WTC11 (cell line): ENCODE measurements at regions not wholly inside any gene's neighbourhood (a gene's known extent, or its start where the extent isn't known, plus 50 kb on each side); places are given as distances from the start of the nearest gene placed in this dataset.

ENCODE experiments used
- ATAC-seq: fragments of 200-7000 bp; cut with Tn5 transposase; 2 replicates; pipeline ENCODE4 v1.10.0; 2021; ENCODE audit warnings: mild to moderate bottlenecking, moderate library complexity
- CTCF ChIA-PET: fragments of 300-600 bp; sonication (Branson Sonifier 250); formaldehyde crosslinking; loops from one replicate; lab custom pipeline; 2021; ENCODE audit warnings: antibody characterized with exemption; lab: Charles Lee
- POLR2A ChIA-PET: fragments of 350-600 bp; sonication (Branson Sonifier 250); formaldehyde crosslinking; loops from one replicate; lab custom pipeline; 2021; ENCODE audit warnings: antibody characterized with exemption; lab: Charles Lee
- DNase-seq: peaks from one replicate; pipeline ENCODE4 v3.0.0; 2021; ENCODE audit warnings: low spot score
- H3K27ac Mint-ChIP-seq: 2 replicates; pipeline ENCODE4 v1.8.0; 2021; ENCODE audit warnings: mixed read lengths
- H3K27me3 Mint-ChIP-seq: 2 replicates; pipeline ENCODE4 v1.8.0; 2021; ENCODE audit warnings: low read depth, mild to moderate bottlenecking, moderate library complexity, mixed read lengths
- H3K36me3 Mint-ChIP-seq: 2 replicates; pipeline ENCODE4 v1.8.0; 2021; ENCODE audit warnings: mixed read lengths
- H3K4me1 Mint-ChIP-seq: 2 replicates; pipeline ENCODE4 v1.8.0; 2022; ENCODE audit warnings: mixed read lengths
- H3K4me3 Mint-ChIP-seq: 2 replicates; pipeline ENCODE4 v1.8.0; 2021; ENCODE audit warnings: mild to moderate bottlenecking, moderate library complexity, mixed read lengths
- H3K9me3 Mint-ChIP-seq: 2 replicates; pipeline ENCODE4 v1.8.0; 2021; ENCODE audit warnings: mixed read lengths
- ARID4B ChIP-seq: sonication (generic); formaldehyde crosslinking; IDR thresholded peaks from 2 replicates; pipeline ENCODE4 v1.8.0; 2023; ENCODE audit warnings: missing genetic modification reagents, mild to moderate bottlenecking, borderline replicate concordance
- CBFB ChIP-seq: sonication (generic); formaldehyde crosslinking; IDR thresholded peaks from 2 replicates; pipeline ENCODE4 v1.8.1; 2022; ENCODE audit warnings: mild to moderate bottlenecking, low read depth, missing genetic modification reagents
- CDX4 ChIP-seq: fragments of 250-450 bp; sonication (Bioruptor Pico); IDR thresholded peaks from 2 replicates; pipeline ENCODE4 v1.9.0; 2021; ENCODE audit warnings: moderate library complexity, mild to moderate bottlenecking, inconsistent platforms, borderline replicate concordance
- CREB1 ChIP-seq: sonication (generic); formaldehyde crosslinking; IDR thresholded peaks from 2 replicates; pipeline ENCODE4 v1.8.0; 2023; ENCODE audit warnings: mild to moderate bottlenecking, missing genetic modification reagents
- ELF4 ChIP-seq: sonication (generic); formaldehyde crosslinking; IDR thresholded peaks from 2 replicates; pipeline ENCODE4 v1.8.1; 2022; ENCODE audit warnings: low read depth, mild to moderate bottlenecking, moderate library complexity, missing genetic modification reagents
- ESRRA ChIP-seq: sonication (generic); formaldehyde crosslinking; IDR thresholded peaks from 2 replicates; pipeline ENCODE4 v1.8.1; 2022; ENCODE audit warnings: mild to moderate bottlenecking, missing genetic modification reagents, borderline replicate concordance
- ETV6 ChIP-seq: sonication (generic); formaldehyde crosslinking; IDR thresholded peaks from 2 replicates; pipeline ENCODE4 v1.8.1; 2022; ENCODE audit warnings: mild to moderate bottlenecking, missing genetic modification reagents
- FOXJ3 ChIP-seq: sonication (generic); formaldehyde crosslinking; IDR thresholded peaks from 2 replicates; pipeline ENCODE4 v1.9.0; 2021; ENCODE audit warnings: missing genetic modification reagents, mild to moderate bottlenecking, borderline replicate concordance
- IRF2 ChIP-seq: sonication (generic); formaldehyde crosslinking; IDR thresholded peaks from 2 replicates; pipeline ENCODE4 v1.8.0; 2022; ENCODE audit warnings: low read depth, missing genetic modification reagents, borderline replicate concordance
- KAT7 ChIP-seq: sonication (generic); formaldehyde crosslinking; IDR thresholded peaks from 2 replicates; pipeline ENCODE4 v1.8.1; 2023; ENCODE audit warnings: missing genetic modification reagents, mild to moderate bottlenecking, borderline replicate concordance
- MLX ChIP-seq: sonication (generic); formaldehyde crosslinking; IDR thresholded peaks from 2 replicates; pipeline ENCODE4 v1.8.1; 2023; ENCODE audit warnings: mild to moderate bottlenecking, missing genetic modification reagents, moderate library complexity
- MXD4 ChIP-seq: fragments of 250-450 bp; sonication (Bioruptor Pico); IDR thresholded peaks from 2 replicates; pipeline ENCODE4 v1.8.0; 2021; ENCODE audit warnings: mild to moderate bottlenecking, moderate library complexity, borderline replicate concordance
- MYBL2 ChIP-seq: sonication (generic); formaldehyde crosslinking; IDR thresholded peaks from 2 replicates; pipeline ENCODE4 v1.8.1; 2023; ENCODE audit warnings: mild to moderate bottlenecking, moderate library complexity, missing genetic modification reagents
- NR1H2 ChIP-seq: sonication (generic); formaldehyde crosslinking; IDR thresholded peaks from 2 replicates; pipeline ENCODE4 v1.9.0; 2021; ENCODE audit warnings: mild to moderate bottlenecking, moderate library complexity, missing genetic modification reagents
- NR3C1 ChIP-seq: sonication (generic); formaldehyde crosslinking; conservative IDR thresholded peaks from 2 replicates; pipeline ENCODE4 v1.8.1; 2023; ENCODE audit warnings: low read depth, mild to moderate bottlenecking, missing genetic modification reagents
- PREB ChIP-seq: sonication (generic); formaldehyde crosslinking; IDR thresholded peaks from 2 replicates; pipeline ENCODE4 v1.8.1; 2022; ENCODE audit warnings: mild to moderate bottlenecking, missing genetic modification reagents, moderate library complexity, borderline replicate concordance
- SMAD4 ChIP-seq: sonication (generic); formaldehyde crosslinking; IDR thresholded peaks from 2 replicates; pipeline ENCODE4 v1.8.0; 2022; ENCODE audit warnings: mild to moderate bottlenecking, missing genetic modification reagents
- TCF7 ChIP-seq: sonication (generic); formaldehyde crosslinking; IDR thresholded peaks from 2 replicates; pipeline ENCODE4 v1.8.0; 2022; ENCODE audit warnings: mild to moderate bottlenecking, low read depth, missing genetic modification reagents, moderate library complexity
- ZNF317 ChIP-seq: sonication (generic); formaldehyde crosslinking; IDR thresholded peaks from 2 replicates; pipeline ENCODE4 v1.8.1; 2023; ENCODE audit warnings: low read depth, mild to moderate bottlenecking, moderate library complexity, missing genetic modification reagents, borderline replicate concordance
- ZNF423 ChIP-seq: fragments of 250-450 bp; sonication (Bioruptor Pico); IDR thresholded peaks from 2 replicates; pipeline ENCODE4 v2.1.2; 2022; ENCODE audit warnings: mild to moderate bottlenecking, moderate library complexity
- TF ChIP-seq, protein P1 (sequence below): sonication (generic); formaldehyde crosslinking; IDR thresholded peaks from 2 replicates; pipeline ENCODE4 v1.8.0; 2022; ENCODE audit warnings: mild to moderate bottlenecking, missing genetic modification reagents
- TF ChIP-seq, protein P2 (sequence below): sonication (generic); formaldehyde crosslinking; IDR thresholded peaks from 2 replicates; pipeline ENCODE4 v1.8.1; 2023; ENCODE audit warnings: mild to moderate bottlenecking, missing genetic modification reagents, moderate library complexity
- TF ChIP-seq, protein P3 (sequence below): sonication (generic); formaldehyde crosslinking; IDR thresholded peaks from 2 replicates; pipeline ENCODE4 v1.8.1; 2023; ENCODE audit warnings: mild to moderate bottlenecking, missing genetic modification reagents

DNA sequence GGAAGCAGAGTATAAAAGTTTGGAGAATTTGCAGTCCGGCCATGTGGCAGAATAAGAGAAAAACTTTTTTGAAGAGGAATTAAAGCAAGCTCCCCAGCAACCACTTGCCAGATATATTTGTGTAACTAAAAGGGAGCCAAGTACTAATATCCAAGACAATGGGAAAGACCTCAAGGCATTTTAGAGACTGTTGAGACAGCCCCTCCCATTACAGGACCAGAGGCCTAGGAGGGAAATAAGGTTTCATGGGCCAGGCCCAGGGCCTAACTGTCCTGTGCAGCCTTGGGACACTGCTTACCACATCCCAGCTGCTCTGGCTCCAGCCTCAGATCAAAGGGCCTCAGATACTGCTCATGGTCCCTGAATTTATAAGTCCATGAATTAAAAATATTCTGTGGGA is 659.4 kb downstream of the PCDH19 start:
- Mint-ChIP-seq H3K4me1 (peaks cover 40% of the 10 kb centered on the region), H3K9me3 (peaks cover 15% of the 10 kb centered on the region), H3K36me3 (peaks cover 14% of the 10 kb centered on the region), H3K27me3 (peaks cover 3% of the 10 kb centered on the region; the same call in 1 of the 2 replicates), H3K4me3 (no peak overlapping the region), H3K27ac (no peak overlapping the region)
- peak; percentile 89 for ATAC-seq
- no peak for DNase-seq
- ChIA-PET CTCF (no interaction called here), POLR2A (no interaction called here)
- TF ChIP-seq MXD4 (no peak), MLX (CRISPR knock-in tag) (no peak), MYBL2 (no peak), ZNF317 (CRISPR knock-in tag) (no peak), PREB (CRISPR knock-in tag) (no peak), ELF4 (no peak), CBFB (CRISPR knock-in tag) (no peak), FOXJ3 (CRISPR knock-in tag) (no peak), NR1H2 (CRISPR knock-in tag) (no peak), ZNF423 (CRISPR knock-in tag) (no peak), IRF2 (CRISPR knock-in tag) (no peak), CDX4 (CRISPR knock-in tag) (no peak), NR3C1 (no peak), CREB1 (CRISPR knock-in tag) (no peak), TCF7 (CRISPR knock-in tag) (no peak)

DNA sequence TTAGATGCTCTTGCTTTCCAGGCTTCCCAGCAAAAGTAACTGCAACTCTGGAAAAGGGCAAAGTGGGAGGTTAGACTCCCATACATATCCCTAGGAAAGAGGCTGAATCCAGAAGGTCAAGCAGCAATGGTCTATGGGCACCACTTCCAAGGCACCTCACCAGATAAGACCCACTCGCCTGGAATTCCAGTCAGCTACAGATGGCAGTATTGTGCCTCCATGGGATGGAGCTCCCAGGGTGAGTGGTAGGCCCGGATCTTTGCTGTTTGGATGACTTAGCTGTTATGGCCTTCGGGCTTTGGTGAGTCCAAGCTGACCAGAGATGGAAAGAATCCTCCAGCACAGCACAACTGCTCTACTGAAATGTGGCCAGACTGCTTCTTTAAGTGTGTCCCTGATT is 688.0 kb downstream of the PCDH19 start:
- DNase-seq (peak; percentile 13), ATAC-seq (peak; percentile 63)
- TF ChIP-seq SMAD4 (CRISPR knock-in tag) (no peak), ESRRA (CRISPR knock-in tag) (no peak)
- H3K4me3 Mint-ChIP-seq: no peak overlapping the region
- H3K9me3 Mint-ChIP-seq: peaks cover 10% of the 10 kb centered on the region
- H3K4me1 Mint-ChIP-seq: peaks cover 25% of the 10 kb centered on the region
- H3K27ac Mint-ChIP-seq: no peak overlapping the region
- H3K27me3 Mint-ChIP-seq: peaks cover 9% of the 10 kb centered on the region
- ChIA-PET POLR2A (no interaction called here), CTCF (interaction anchor here (1.6 kb wide), 1 partner anchor 136 kb away, joined by 4 read pairs; no protein-coding TSS in a partner anchor)
- H3K36me3 Mint-ChIP-seq: peaks cover 5% of the 10 kb centered on the region; the same call in 1 of the 2 replicates

DNA sequence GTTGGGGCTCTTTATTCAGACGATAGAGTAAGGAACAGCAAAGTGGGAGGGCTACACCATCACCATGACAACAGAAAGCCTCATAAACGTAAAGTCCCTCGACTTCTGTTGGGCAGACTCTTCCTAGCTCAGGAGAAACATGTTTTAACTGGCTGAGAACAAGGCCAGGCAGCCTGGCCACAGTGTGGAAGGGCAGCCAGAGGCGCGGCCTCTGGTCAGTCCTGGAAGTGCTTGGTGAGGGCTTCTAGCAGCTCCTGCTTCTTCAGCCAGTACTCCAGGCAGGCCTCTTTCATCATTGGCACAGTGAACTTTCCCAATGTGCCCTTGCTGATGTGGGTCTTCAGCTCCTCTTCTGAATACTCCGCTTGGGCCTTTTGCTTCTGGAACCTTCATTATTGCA is 690.9 kb downstream of the PCDH19 start:
- ATAC-seq (peak; percentile 77), DNase-seq (peak; percentile 12)
- no peak overlapping the region for H3K4me3 Mint-ChIP-seq
- H3K27ac Mint-ChIP-seq: no peak overlapping the region
- H3K27me3 Mint-ChIP-seq: no peaks in the 10 kb centered on the region; the same call in 1 of the 2 replicates
- peaks cover 9% of the 10 kb centered on the region for H3K4me1 Mint-ChIP-seq
- ChIA-PET CTCF (interaction anchor here (0.6 kb wide), 1 partner anchor 329 kb away, joined by 3 read pairs; no protein-coding TSS in a partner anchor), POLR2A (no interaction called here)
- peaks cover 20% of the 10 kb centered on the region for H3K9me3 Mint-ChIP-seq
- H3K36me3 Mint-ChIP-seq: peaks cover 7% of the 10 kb centered on the region
- TF ChIP-seq ETV6 (CRISPR knock-in tag) (no peak), MYBL2 (no peak), KAT7 (CRISPR knock-in tag) (no peak), ARID4B (no peak), NR3C1 (no peak)
- TF ChIP-seq, protein P1, sequence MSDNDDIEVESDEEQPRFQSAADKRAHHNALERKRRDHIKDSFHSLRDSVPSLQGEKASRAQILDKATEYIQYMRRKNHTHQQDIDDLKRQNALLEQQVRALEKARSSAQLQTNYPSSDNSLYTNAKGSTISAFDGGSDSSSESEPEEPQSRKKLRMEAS: no peak
- TF ChIP-seq, protein P2, sequence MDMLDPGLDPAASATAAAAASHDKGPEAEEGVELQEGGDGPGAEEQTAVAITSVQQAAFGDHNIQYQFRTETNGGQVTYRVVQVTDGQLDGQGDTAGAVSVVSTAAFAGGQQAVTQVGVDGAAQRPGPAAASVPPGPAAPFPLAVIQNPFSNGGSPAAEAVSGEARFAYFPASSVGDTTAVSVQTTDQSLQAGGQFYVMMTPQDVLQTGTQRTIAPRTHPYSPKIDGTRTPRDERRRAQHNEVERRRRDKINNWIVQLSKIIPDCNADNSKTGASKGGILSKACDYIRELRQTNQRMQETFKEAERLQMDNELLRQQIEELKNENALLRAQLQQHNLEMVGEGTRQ: no peak
- TF ChIP-seq, protein P3, sequence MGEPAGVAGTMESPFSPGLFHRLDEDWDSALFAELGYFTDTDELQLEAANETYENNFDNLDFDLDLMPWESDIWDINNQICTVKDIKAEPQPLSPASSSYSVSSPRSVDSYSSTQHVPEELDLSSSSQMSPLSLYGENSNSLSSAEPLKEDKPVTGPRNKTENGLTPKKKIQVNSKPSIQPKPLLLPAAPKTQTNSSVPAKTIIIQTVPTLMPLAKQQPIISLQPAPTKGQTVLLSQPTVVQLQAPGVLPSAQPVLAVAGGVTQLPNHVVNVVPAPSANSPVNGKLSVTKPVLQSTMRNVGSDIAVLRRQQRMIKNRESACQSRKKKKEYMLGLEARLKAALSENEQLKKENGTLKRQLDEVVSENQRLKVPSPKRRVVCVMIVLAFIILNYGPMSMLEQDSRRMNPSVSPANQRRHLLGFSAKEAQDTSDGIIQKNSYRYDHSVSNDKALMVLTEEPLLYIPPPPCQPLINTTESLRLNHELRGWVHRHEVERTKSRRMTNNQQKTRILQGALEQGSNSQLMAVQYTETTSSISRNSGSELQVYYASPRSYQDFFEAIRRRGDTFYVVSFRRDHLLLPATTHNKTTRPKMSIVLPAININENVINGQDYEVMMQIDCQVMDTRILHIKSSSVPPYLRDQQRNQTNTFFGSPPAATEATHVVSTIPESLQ: no peak
